Esophagus muscularis mucosa (tissue), 4 donors: ENCODE measurements at regions not wholly inside any gene's neighbourhood (a gene's known extent, or its start where the extent isn't known, plus 50 kb on each side); places are given as distances from the start of the nearest gene placed in this dataset.
"Not testable (repeated sequence)": the region's sequence is repeated elsewhere in the genome, so short reads cannot be mapped to it uniquely, and the experiment has no call there.

Experiments
- DNase-seq: peaks from one replicate; pipeline ENCODE4 v3.0.0-alpha.2; 2017; ENCODE audit errors: extremely low spot score
- H3K27ac ChIP-seq, 4 donors: fragments of 200-600 bp; sonication (generic); replicated peaks in 1 of 4; 1 replicate in 3 of 4; 2 replicates in 1 of 4; pipeline ENCODE4 v1.5.1; 2016 to 2019; ENCODE audit warnings: mild to moderate bottlenecking in 1 of 4
- H3K27me3 ChIP-seq, 4 donors: fragments of 200-600 bp; sonication (generic); one replicate each; pipeline versions ENCODE4 v1.5.1 to v1.6.0; 2016 to 2019
- H3K36me3 ChIP-seq, 4 donors: fragments of 200-600 bp; sonication (generic); one replicate each; pipeline ENCODE4 v1.5.1; 2016 to 2019
- H3K4me1 ChIP-seq, 4 donors: fragments of 200-600 bp; sonication (generic); one replicate each; pipeline ENCODE4 v1.5.1; 2016 to 2019
- H3K4me3 ChIP-seq, 4 donors: fragments of 200-600 bp; sonication (generic); 1 replicate in 2 of 4; 2 replicates in 2 of 4; pipeline ENCODE4 v1.5.1; 2016 to 2019; ENCODE audit warnings: mild to moderate bottlenecking in 4 of 4, moderate library complexity in 1 of 4
- H3K9me3 ChIP-seq, 4 donors: fragments of 200-600 bp; sonication (generic); 1 replicate in 3 of 4; 2 replicates in 1 of 4; pipeline ENCODE4 v1.5.1; 2016 to 2019
- CTCF ChIP-seq, 3 experiments: fragments of 200-600 bp in 2 of 3; fragments of 450-650 bp in 1 of 3; sonication (generic) in 2 of 3; IDR thresholded peaks; one replicate each; pipeline ENCODE4 v1.5.1; 2017 to 2019; ENCODE audit warnings: antibody characterized with exemption in 3 of 3, mild to moderate bottlenecking in 2 of 3, moderate library complexity in 1 of 3
- EP300 ChIP-seq: sonication (generic); formaldehyde crosslinking; IDR thresholded peaks from one replicate; pipeline ENCODE4 v1.6.1; 2017; ENCODE audit warnings: antibody characterized with exemption
- POLR2A ChIP-seq: fragments of 450-650 bp; IDR thresholded peaks from one replicate; pipeline ENCODE4 v1.6.1; 2017; ENCODE audit warnings: antibody characterized with exemption, moderate library complexity, mild to moderate bottlenecking, low read depth
- POLR2AphosphoS5 ChIP-seq, 2 donors: sonication (generic); formaldehyde crosslinking; IDR thresholded peaks; one replicate each; pipeline ENCODE4 v1.6.1; 2017; ENCODE audit warnings: antibody characterized with exemption in 2 of 2
- WGBS: methylation state at CpG from one replicate; pipeline ENCODE4 v1.1.5; 2018; 5-methylcytosine and 5-hydroxymethylcytosine counted together
- intact Hi-C: fragments of 100-400 bp; cut with DNase I; formaldehyde crosslinking; loops from one replicate; pipeline ENCODE4 v1.15.1; 2023

DNA sequence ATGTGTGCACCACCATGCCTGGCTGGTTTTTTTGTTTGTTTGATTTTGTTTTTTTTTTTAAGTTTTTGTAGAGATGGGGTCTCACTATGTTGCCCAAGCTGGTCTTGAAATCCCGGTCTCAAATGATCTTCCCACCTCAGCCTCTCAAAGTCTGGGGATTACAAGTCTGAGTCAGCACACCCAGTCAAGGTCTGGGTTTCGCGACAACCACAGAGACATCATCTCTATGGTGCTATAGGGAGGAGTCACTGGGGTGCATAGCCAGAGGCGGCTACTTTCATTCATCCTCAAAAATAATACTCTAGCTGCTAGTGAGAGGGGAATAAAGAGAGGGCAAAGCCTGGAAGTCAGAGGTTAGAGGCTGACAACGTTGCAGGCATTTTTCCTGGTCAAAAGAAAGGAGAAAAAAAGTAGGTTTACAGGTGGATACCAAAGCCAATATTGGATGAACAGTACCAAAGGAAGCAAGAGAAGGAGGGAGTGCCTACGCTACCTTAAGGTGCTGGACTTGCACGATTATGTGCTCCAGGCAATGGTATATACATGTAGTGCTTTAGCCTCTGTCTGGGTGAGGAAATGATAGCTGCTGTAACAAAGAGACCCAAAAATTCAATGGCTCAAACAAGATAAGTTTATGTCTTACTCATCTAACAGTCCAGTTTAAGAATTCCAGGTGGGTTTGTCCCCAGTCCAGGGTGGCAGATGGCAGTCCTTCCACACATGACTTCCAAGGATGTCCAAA lies 178.3 kb downstream of the SKIDA1 start:
- H3K36me3 ChIP-seq: no peaks in the 10 kb centered on the region
- no peak overlapping the region for H3K27ac ChIP-seq
- no peak overlapping the region for H3K4me3 ChIP-seq
- peaks cover 7 to 15% (median 14%) of the 10 kb centered on the region in 4 donors for H3K4me1 ChIP-seq
- intact Hi-C loops: no loop called here
- H3K27me3 ChIP-seq: no peaks in the 10 kb centered on the region
- 84% methylated on average over 7 of the region's 7 CpGs for WGBS
- no peaks in the 10 kb centered on the region for H3K9me3 ChIP-seq
- TF ChIP-seq POLR2AphosphoS5 (IDR thresholded peaks at IDR 0.05): no peak
- no peak for DNase-seq

- H3K36me3 ChIP-seq: no peaks in the 10 kb centered on the region
- no peak overlapping the region for H3K4me3 ChIP-seq
- TF ChIP-seq POLR2AphosphoS5 (IDR thresholded peaks at IDR 0.05) (no peak), POLR2A (no peak), EP300 (no peak), CTCF (IDR thresholded peaks at IDR 0.05) (no peak)
- 100% methylated on average over 3 of the region's 3 CpGs for WGBS
- intact Hi-C loops: no loop called here
- no peaks in the 10 kb centered on the region for H3K9me3 ChIP-seq
- H3K27me3 ChIP-seq: no peaks in the 10 kb centered on the region
- no peak overlapping the region for H3K27ac ChIP-seq
- no peak for DNase-seq
- H3K4me1 ChIP-seq: no peaks in the 10 kb centered on the region
Observed at GRCh38 chr10:21343087-21343486, 182.4 kb downstream of the SKIDA1 start.

GRCh38 chr10:21342499-21342898 lies 183.0 kb downstream of the SKIDA1 start:
- H3K27ac ChIP-seq, H3K9me3 ChIP-seq, H3K4me1 ChIP-seq, H3K36me3 ChIP-seq, DNase-seq, intact Hi-C loops, H3K27me3 ChIP-seq, H3K4me3 ChIP-seq: not testable (repeated sequence)
- WGBS: 92% methylated on average over 1 of the region's 1 CpG

DNA sequence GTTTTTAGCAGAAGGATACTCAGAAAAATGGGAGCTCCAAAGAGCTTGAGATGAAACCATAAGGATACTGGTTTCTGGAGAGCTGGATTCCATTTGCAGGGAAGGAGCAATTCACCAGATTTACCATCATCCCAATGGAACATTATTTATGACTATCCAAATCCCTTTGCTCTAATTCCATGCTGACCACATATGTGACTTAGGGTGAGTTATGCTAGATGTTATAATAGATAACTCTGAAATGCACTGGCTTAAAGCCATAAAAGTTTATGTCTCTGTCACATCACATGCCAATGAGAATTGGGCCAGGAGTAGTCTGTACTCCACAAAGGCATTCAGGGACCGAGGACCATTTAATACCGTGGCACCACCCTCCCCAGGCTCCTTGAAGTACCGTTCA lies 185.2 kb downstream of the SKIDA1 start:
- DNase-seq: no peak
- H3K27ac ChIP-seq: no peak overlapping the region
- peaks cover 8 to 19% (median 15%) of the 10 kb centered on the region in 4 donors for H3K4me1 ChIP-seq
- TF ChIP-seq CTCF (IDR thresholded peaks at IDR 0.05): no peak
- no peak for TF ChIP-seq EP300
- no peak for TF ChIP-seq POLR2AphosphoS5 (IDR thresholded peaks at IDR 0.05)
- TF ChIP-seq POLR2A: no peak
- no peaks in the 10 kb centered on the region for H3K27me3 ChIP-seq
- WGBS: 88% methylated on average over 3 of the region's 3 CpGs
- H3K4me3 ChIP-seq: no peak overlapping the region
- no peaks in the 10 kb centered on the region for H3K36me3 ChIP-seq
- H3K9me3 ChIP-seq: no peaks in the 10 kb centered on the region
- intact Hi-C loops: no loop called here

DNA sequence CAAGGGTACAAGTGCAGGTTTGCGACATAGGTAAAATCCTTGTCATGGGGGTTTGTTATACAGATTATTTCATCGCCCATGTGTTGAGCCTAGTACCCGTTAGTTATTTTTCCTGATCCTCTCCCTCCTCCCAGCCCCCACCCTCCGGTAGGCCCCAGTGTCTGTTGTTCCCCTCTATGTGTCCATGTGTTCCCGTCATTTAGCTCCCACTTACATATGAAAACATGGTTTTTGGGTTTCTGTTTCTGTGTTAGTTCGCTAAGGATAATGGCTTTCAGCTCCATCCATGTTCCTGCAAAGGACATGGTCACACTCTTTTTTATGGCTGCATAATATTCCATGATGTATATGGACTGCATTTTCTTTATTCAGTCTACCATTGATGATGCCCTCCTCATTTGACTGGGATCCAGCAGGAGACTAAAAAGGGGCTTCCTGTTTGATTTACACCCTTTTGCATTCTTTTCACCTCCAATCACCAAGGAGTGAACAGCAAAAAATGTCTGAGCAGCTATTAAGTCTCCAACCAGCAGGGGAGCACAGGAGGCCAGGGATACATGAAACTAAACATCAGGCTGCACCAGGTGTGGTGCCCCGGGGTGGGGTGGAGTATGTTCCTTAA lies 188.2 kb downstream of the SKIDA1 start:
- no peak for DNase-seq
- H3K27ac ChIP-seq: no peak overlapping the region
- no peaks in the 10 kb centered on the region for H3K9me3 ChIP-seq
- H3K27me3 ChIP-seq: no peaks in the 10 kb centered on the region
- TF ChIP-seq EP300 (no peak), CTCF (IDR thresholded peaks at IDR 0.05) (no peak), POLR2AphosphoS5 (IDR thresholded peaks at IDR 0.05) (no peak), POLR2A (no peak)
- no peak overlapping the region for H3K4me3 ChIP-seq
- WGBS: 81% methylated on average over 7 of the region's 7 CpGs
- peaks cover 21 to 35% (median 27%) of the 10 kb centered on the region in 4 donors for H3K4me1 ChIP-seq
- no peaks in the 10 kb centered on the region for H3K36me3 ChIP-seq
- intact Hi-C loops: loop anchor here (10.0 kb wide), 1 partner anchor 158 kb away; no protein-coding TSS in a partner anchor
